WTC11 (cell line): ENCODE measurements at regions not wholly inside any gene's neighbourhood (a gene's known extent, or its start where the extent isn't known, plus 50 kb on each side); places are given as distances from the start of the nearest gene placed in this dataset.

Experiments used
- ATAC-seq: fragments of 200-7000 bp; cut with Tn5 transposase; 2 replicates; pipeline ENCODE4 v1.10.0; 2021; ENCODE audit warnings: mild to moderate bottlenecking, moderate library complexity
- CTCF ChIA-PET: fragments of 300-600 bp; sonication (Branson Sonifier 250); formaldehyde crosslinking; loops from one replicate; lab custom pipeline; 2021; ENCODE audit warnings: antibody characterized with exemption; lab: Charles Lee
- POLR2A ChIA-PET: fragments of 350-600 bp; sonication (Branson Sonifier 250); formaldehyde crosslinking; loops from one replicate; lab custom pipeline; 2021; ENCODE audit warnings: antibody characterized with exemption; lab: Charles Lee
- DNase-seq: peaks from one replicate; pipeline ENCODE4 v3.0.0; 2021; ENCODE audit warnings: low spot score
- H3K27ac Mint-ChIP-seq: 2 replicates; pipeline ENCODE4 v1.8.0; 2021; ENCODE audit warnings: mixed read lengths
- H3K27me3 Mint-ChIP-seq: 2 replicates; pipeline ENCODE4 v1.8.0; 2021; ENCODE audit warnings: low read depth, mild to moderate bottlenecking, moderate library complexity, mixed read lengths
- H3K36me3 Mint-ChIP-seq: 2 replicates; pipeline ENCODE4 v1.8.0; 2021; ENCODE audit warnings: mixed read lengths
- H3K4me1 Mint-ChIP-seq: 2 replicates; pipeline ENCODE4 v1.8.0; 2022; ENCODE audit warnings: mixed read lengths
- H3K4me3 Mint-ChIP-seq: 2 replicates; pipeline ENCODE4 v1.8.0; 2021; ENCODE audit warnings: mild to moderate bottlenecking, moderate library complexity, mixed read lengths
- H3K9me3 Mint-ChIP-seq: 2 replicates; pipeline ENCODE4 v1.8.0; 2021; ENCODE audit warnings: mixed read lengths
- CREB1 ChIP-seq: sonication (generic); formaldehyde crosslinking; IDR thresholded peaks from 2 replicates; pipeline ENCODE4 v1.8.0; 2023; ENCODE audit warnings: mild to moderate bottlenecking, missing genetic modification reagents
- ELF4 ChIP-seq: sonication (generic); formaldehyde crosslinking; IDR thresholded peaks from 2 replicates; pipeline ENCODE4 v1.8.1; 2022; ENCODE audit warnings: low read depth, mild to moderate bottlenecking, moderate library complexity, missing genetic modification reagents
- FOXJ3 ChIP-seq: sonication (generic); formaldehyde crosslinking; IDR thresholded peaks from 2 replicates; pipeline ENCODE4 v1.9.0; 2021; ENCODE audit warnings: missing genetic modification reagents, mild to moderate bottlenecking, borderline replicate concordance
- FOXK1 ChIP-seq: sonication (generic); formaldehyde crosslinking; IDR thresholded peaks from 2 replicates; pipeline ENCODE4 v1.8.0; 2022; ENCODE audit warnings: mild to moderate bottlenecking, moderate library complexity, missing genetic modification reagents
- GABPB1 ChIP-seq: sonication (generic); formaldehyde crosslinking; IDR thresholded peaks from 2 replicates; pipeline ENCODE4 v1.8.1; 2023; ENCODE audit warnings: mild to moderate bottlenecking, missing genetic modification reagents
- JUN ChIP-seq: sonication (generic); formaldehyde crosslinking; IDR thresholded peaks from 2 replicates; pipeline ENCODE4 v1.8.0; 2023; ENCODE audit warnings: mild to moderate bottlenecking, missing genetic modification reagents
- MXD4 ChIP-seq: fragments of 250-450 bp; sonication (Bioruptor Pico); IDR thresholded peaks from 2 replicates; pipeline ENCODE4 v1.8.0; 2021; ENCODE audit warnings: mild to moderate bottlenecking, moderate library complexity, borderline replicate concordance
- NFYB ChIP-seq: sonication (generic); formaldehyde crosslinking; conservative IDR thresholded peaks from 2 replicates; pipeline ENCODE4 v1.8.0; 2022; ENCODE audit warnings: low read depth, missing genetic modification reagents
- NR1H2 ChIP-seq: sonication (generic); formaldehyde crosslinking; IDR thresholded peaks from 2 replicates; pipeline ENCODE4 v1.9.0; 2021; ENCODE audit warnings: mild to moderate bottlenecking, moderate library complexity, missing genetic modification reagents
- SMAD3 ChIP-seq: sonication (generic); formaldehyde crosslinking; IDR thresholded peaks from 2 replicates; pipeline ENCODE4 v1.8.0; 2022; ENCODE audit warnings: missing genetic modification reagents, mild to moderate bottlenecking, borderline replicate concordance
- TEAD4 ChIP-seq: sonication (generic); formaldehyde crosslinking; IDR thresholded peaks from 2 replicates; pipeline ENCODE4 v1.8.0; 2022; ENCODE audit warnings: mild to moderate bottlenecking, missing genetic modification reagents
- ZNF317 ChIP-seq: sonication (generic); formaldehyde crosslinking; IDR thresholded peaks from 2 replicates; pipeline ENCODE4 v1.8.1; 2023; ENCODE audit warnings: low read depth, mild to moderate bottlenecking, moderate library complexity, missing genetic modification reagents, borderline replicate concordance
- ZNF671 ChIP-seq: fragments of 250-450 bp; sonication (Bioruptor Pico); IDR thresholded peaks from 2 replicates; pipeline ENCODE4 v1.8.0; 2021; ENCODE audit warnings: mild to moderate bottlenecking
- TF ChIP-seq, protein P1 (sequence below): sonication (generic); formaldehyde crosslinking; IDR thresholded peaks from 2 replicates; pipeline ENCODE4 v1.8.1; 2023; ENCODE audit warnings: mild to moderate bottlenecking, moderate library complexity, missing genetic modification reagents
- TF ChIP-seq, protein P2 (sequence below): fragments of 200-600 bp; IDR thresholded peaks from 2 replicates; pipeline ENCODE4 v1.8.0; 2022; ENCODE audit warnings: antibody characterized with exemption
- TF ChIP-seq, protein P3 (sequence below): sonication (generic); formaldehyde crosslinking; IDR thresholded peaks from 2 replicates; pipeline ENCODE4 v1.8.0; 2022; ENCODE audit warnings: mild to moderate bottlenecking, missing genetic modification reagents
- TF ChIP-seq, protein P4 (sequence below): sonication (generic); formaldehyde crosslinking; conservative IDR thresholded peaks from 2 replicates; pipeline ENCODE4 v1.8.1; 2022; ENCODE audit warnings: mild to moderate bottlenecking, missing genetic modification reagents
- TF ChIP-seq, protein P5 (sequence below): sonication (generic); formaldehyde crosslinking; IDR thresholded peaks from 2 replicates; pipeline ENCODE4 v1.8.1; 2022; ENCODE audit warnings: mild to moderate bottlenecking, moderate library complexity, missing genetic modification reagents
- TF ChIP-seq, protein P6 (sequence below): sonication (generic); formaldehyde crosslinking; IDR thresholded peaks from 2 replicates; pipeline ENCODE4 v1.8.1; 2023; ENCODE audit warnings: mild to moderate bottlenecking, missing genetic modification reagents, moderate library complexity
- TF ChIP-seq, protein P7 (sequence below): fragments of 250-450 bp; sonication (Bioruptor Pico); IDR thresholded peaks from 2 replicates; pipeline ENCODE4 v1.9.0; 2021; ENCODE audit warnings: moderate library complexity, mild to moderate bottlenecking, inconsistent platforms, borderline replicate concordance
- TF ChIP-seq, protein P8 (sequence below): fragments of 250-450 bp; sonication (Bioruptor Pico); IDR thresholded peaks from 2 replicates; pipeline ENCODE4 v2.1.2; 2022; ENCODE audit warnings: mild to moderate bottlenecking, moderate library complexity
- TF ChIP-seq, protein P9 (sequence below): sonication (generic); formaldehyde crosslinking; conservative IDR thresholded peaks from 2 replicates; pipeline ENCODE4 v1.8.1; 2023; ENCODE audit warnings: mild to moderate bottlenecking, low read depth, missing genetic modification reagents, moderate library complexity

DNA sequence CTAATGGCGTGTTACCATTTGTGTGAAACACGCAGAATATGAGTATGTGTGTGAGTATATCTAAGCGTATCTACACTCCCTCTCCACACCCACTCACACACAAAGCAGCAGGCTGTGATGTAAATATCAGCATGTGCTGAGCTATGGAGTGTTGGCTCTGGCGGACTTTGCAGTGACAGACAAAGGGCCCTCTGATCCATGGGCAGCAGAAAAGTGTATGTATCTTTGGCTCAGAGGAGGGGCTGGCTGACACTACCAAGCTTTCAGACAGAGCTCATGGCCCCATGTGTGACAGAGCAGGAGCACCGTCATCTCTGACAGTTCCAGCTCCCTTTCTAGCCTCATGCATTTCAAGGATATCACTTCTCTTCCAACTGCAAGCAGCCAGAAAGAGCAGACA, 57.2 kb upstream of the ASB18 start (continued):
- TF ChIP-seq, protein P1, sequence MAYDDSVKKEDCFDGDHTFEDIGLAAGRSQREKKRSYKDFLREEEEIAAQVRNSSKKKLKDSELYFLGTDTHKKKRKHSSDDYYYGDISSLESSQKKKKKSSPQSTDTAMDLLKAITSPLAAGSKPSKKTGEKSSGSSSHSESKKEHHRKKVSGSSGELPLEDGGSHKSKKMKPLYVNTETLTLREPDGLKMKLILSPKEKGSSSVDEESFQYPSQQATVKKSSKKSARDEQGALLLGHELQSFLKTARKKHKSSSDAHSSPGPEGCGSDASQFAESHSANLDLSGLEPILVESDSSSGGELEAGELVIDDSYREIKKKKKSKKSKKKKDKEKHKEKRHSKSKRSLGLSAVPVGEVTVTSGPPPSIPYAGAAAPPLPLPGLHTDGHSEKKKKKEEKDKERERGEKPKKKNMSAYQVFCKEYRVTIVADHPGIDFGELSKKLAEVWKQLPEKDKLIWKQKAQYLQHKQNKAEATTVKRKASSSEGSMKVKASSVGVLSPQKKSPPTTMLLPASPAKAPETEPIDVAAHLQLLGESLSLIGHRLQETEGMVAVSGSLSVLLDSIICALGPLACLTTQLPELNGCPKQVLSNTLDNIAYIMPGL (CRISPR knock-in tag) = no peak
- TF ChIP-seq ZNF317 = no peak
- TF ChIP-seq JUN = no peak
- TF ChIP-seq, protein P2, sequence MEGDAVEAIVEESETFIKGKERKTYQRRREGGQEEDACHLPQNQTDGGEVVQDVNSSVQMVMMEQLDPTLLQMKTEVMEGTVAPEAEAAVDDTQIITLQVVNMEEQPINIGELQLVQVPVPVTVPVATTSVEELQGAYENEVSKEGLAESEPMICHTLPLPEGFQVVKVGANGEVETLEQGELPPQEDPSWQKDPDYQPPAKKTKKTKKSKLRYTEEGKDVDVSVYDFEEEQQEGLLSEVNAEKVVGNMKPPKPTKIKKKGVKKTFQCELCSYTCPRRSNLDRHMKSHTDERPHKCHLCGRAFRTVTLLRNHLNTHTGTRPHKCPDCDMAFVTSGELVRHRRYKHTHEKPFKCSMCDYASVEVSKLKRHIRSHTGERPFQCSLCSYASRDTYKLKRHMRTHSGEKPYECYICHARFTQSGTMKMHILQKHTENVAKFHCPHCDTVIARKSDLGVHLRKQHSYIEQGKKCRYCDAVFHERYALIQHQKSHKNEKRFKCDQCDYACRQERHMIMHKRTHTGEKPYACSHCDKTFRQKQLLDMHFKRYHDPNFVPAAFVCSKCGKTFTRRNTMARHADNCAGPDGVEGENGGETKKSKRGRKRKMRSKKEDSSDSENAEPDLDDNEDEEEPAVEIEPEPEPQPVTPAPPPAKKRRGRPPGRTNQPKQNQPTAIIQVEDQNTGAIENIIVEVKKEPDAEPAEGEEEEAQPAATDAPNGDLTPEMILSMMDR = no peak
- no peak for TF ChIP-seq SMAD3 (CRISPR knock-in tag)
- TF ChIP-seq ELF4 (CRISPR knock-in tag) = no peak
- TF ChIP-seq, protein P3, sequence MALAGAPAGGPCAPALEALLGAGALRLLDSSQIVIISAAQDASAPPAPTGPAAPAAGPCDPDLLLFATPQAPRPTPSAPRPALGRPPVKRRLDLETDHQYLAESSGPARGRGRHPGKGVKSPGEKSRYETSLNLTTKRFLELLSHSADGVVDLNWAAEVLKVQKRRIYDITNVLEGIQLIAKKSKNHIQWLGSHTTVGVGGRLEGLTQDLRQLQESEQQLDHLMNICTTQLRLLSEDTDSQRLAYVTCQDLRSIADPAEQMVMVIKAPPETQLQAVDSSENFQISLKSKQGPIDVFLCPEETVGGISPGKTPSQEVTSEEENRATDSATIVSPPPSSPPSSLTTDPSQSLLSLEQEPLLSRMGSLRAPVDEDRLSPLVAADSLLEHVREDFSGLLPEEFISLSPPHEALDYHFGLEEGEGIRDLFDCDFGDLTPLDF (CRISPR knock-in tag) = no peak

DNA sequence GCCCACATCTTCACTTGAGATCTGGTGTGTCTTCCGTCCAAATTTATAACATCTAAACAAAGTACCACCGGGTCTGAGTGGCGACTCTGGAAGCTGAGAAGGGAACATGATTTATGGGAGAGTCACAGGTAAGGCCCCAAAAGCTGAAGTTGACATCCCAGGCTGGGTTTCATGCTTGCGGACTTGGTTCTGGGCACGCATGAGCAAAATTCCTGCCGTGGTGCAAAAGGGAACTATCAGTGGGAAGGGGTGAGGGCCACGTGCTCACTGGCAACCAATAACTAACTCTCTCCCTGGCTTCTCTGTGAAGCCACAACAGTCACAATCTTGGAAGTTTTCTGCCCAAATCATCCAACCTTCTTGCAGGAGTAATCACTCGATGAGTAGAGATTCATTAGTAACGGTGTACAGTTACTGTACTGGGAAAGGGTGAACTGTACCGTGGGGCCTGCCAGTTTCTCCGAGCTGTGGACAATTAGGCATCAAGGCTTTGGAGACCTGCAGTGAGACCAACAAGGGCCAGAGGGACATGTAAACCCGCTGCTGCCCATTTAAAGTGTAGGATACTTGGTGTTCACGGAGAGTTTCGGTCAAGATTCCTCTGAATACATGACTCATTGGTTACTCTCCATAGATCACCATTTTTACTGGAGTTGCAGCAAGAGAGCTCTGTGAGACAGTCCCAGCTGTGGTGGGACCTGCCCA, 69.4 kb upstream of the ASB18 start:
- DNase-seq (no peak), ATAC-seq (no peak)
- no peaks in the 10 kb centered on the region for H3K36me3 Mint-ChIP-seq
- H3K4me1 Mint-ChIP-seq = peaks cover 1% of the 10 kb centered on the region
- no peak overlapping the region for H3K27ac Mint-ChIP-seq
- ChIA-PET POLR2A (no interaction called here), CTCF (interaction anchor here (0.8 kb wide), 1 partner anchor 14 kb away, joined by 3 read pairs; no protein-coding TSS in a partner anchor)
- no peaks in the 10 kb centered on the region; the same call in 1 of the 2 replicates for H3K27me3 Mint-ChIP-seq
- no peaks in the 10 kb centered on the region for H3K9me3 Mint-ChIP-seq
- no peak overlapping the region for H3K4me3 Mint-ChIP-seq
- TF ChIP-seq GABPB1 (CRISPR knock-in tag) (no peak), FOXK1 (CRISPR knock-in tag) (no peak), CREB1 (CRISPR knock-in tag) (no peak), ZNF671 (CRISPR knock-in tag) (no peak), TEAD4 (no peak), NR1H2 (no peak), MXD4 (CRISPR knock-in tag) (no peak), NFYB (CRISPR knock-in tag) (no peak), FOXJ3 (CRISPR knock-in tag) (no peak)
- TF ChIP-seq, protein P4, sequence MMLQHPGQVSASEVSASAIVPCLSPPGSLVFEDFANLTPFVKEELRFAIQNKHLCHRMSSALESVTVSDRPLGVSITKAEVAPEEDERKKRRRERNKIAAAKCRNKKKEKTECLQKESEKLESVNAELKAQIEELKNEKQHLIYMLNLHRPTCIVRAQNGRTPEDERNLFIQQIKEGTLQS (CRISPR knock-in tag) = no peak
- TF ChIP-seq, protein P5, sequence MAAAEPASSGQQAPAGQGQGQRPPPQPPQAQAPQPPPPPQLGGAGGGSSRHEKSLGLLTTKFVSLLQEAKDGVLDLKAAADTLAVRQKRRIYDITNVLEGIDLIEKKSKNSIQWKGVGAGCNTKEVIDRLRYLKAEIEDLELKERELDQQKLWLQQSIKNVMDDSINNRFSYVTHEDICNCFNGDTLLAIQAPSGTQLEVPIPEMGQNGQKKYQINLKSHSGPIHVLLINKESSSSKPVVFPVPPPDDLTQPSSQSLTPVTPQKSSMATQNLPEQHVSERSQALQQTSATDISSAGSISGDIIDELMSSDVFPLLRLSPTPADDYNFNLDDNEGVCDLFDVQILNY (CRISPR knock-in tag) = no peak
- TF ChIP-seq, protein P6, sequence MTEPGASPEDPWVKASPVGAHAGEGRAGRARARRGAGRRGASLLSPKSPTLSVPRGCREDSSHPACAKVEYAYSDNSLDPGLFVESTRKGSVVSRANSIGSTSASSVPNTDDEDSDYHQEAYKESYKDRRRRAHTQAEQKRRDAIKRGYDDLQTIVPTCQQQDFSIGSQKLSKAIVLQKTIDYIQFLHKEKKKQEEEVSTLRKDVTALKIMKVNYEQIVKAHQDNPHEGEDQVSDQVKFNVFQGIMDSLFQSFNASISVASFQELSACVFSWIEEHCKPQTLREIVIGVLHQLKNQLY (CRISPR knock-in tag) = no peak
- TF ChIP-seq, protein P7, sequence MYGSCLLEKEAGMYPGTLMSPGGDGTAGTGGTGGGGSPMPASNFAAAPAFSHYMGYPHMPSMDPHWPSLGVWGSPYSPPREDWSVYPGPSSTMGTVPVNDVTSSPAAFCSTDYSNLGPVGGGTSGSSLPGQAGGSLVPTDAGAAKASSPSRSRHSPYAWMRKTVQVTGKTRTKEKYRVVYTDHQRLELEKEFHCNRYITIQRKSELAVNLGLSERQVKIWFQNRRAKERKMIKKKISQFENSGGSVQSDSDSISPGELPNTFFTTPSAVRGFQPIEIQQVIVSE (CRISPR knock-in tag) = no peak
- TF ChIP-seq, protein P8, sequence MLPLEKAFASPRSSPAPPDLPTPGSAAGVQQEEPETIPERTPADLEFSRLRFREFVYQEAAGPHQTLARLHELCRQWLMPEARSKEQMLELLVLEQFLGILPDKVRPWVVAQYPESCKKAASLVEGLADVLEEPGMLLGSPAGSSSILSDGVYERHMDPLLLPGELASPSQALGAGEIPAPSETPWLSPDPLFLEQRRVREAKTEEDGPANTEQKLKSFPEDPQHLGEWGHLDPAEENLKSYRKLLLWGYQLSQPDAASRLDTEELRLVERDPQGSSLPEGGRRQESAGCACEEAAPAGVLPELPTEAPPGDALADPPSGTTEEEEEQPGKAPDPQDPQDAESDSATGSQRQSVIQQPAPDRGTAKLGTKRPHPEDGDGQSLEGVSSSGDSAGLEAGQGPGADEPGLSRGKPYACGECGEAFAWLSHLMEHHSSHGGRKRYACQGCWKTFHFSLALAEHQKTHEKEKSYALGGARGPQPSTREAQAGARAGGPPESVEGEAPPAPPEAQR (CRISPR knock-in tag) = no peak
- TF ChIP-seq, protein P9, sequence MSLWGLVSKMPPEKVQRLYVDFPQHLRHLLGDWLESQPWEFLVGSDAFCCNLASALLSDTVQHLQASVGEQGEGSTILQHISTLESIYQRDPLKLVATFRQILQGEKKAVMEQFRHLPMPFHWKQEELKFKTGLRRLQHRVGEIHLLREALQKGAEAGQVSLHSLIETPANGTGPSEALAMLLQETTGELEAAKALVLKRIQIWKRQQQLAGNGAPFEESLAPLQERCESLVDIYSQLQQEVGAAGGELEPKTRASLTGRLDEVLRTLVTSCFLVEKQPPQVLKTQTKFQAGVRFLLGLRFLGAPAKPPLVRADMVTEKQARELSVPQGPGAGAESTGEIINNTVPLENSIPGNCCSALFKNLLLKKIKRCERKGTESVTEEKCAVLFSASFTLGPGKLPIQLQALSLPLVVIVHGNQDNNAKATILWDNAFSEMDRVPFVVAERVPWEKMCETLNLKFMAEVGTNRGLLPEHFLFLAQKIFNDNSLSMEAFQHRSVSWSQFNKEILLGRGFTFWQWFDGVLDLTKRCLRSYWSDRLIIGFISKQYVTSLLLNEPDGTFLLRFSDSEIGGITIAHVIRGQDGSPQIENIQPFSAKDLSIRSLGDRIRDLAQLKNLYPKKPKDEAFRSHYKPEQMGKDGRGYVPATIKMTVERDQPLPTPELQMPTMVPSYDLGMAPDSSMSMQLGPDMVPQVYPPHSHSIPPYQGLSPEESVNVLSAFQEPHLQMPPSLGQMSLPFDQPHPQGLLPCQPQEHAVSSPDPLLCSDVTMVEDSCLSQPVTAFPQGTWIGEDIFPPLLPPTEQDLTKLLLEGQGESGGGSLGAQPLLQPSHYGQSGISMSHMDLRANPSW (CRISPR knock-in tag) = no peak
